HG03103 (cell line): ENCODE measurements at regions not wholly inside any gene's neighbourhood (a gene's known extent, or its start where the extent isn't known, plus 50 kb on each side); places are given as distances from the start of the nearest gene placed in this dataset.
"Not testable (repeated sequence)": the region's sequence is repeated elsewhere in the genome, so short reads cannot be mapped to it uniquely, and the experiment has no call there.

Experiments
- ATAC-seq: cut with Tn5 transposase; IDR thresholded peaks from one replicate; pipeline ENCODE4 v1.9.1; 2021; ENCODE audit warnings: low read depth; ENCODE audit not compliant: unreplicated experiment

- no peak for ATAC-seq
Observed at GRCh38 chr1:185681034-185681633, 53.1 kb upstream of the HMCN1 start.

GRCh38 chr1:185680453-185680852, 53.7 kb upstream of the HMCN1 start:
- ATAC-seq, result no peak

- no peak for ATAC-seq
Observed at GRCh38 chr1:185679220-185679619, 55.0 kb upstream of the HMCN1 start.

- no peak for ATAC-seq
Observed at GRCh38 chr1:185676969-185677368, 57.2 kb upstream of the HMCN1 start.

GRCh38 chr1:185674201-185674600, 60.0 kb upstream of the HMCN1 start:
- ATAC-seq, result peak; percentile 76

GRCh38 chr1:185672719-185673360, 61.4 kb upstream of the HMCN1 start:
- no peak for ATAC-seq

GRCh38 chr1:185670187-185670627, 64.0 kb upstream of the HMCN1 start:
- no peak for ATAC-seq

GRCh38 chr1:185668013-185668412, 66.2 kb upstream of the HMCN1 start:
- no peak for ATAC-seq

- no peak for ATAC-seq
Observed at GRCh38 chr1:185666582-185666981, 67.6 kb upstream of the HMCN1 start.

- no peak for ATAC-seq
Observed at GRCh38 chr1:185663771-185664296, 70.4 kb upstream of the HMCN1 start.

GRCh38 chr1:185663332-185663731, 70.9 kb upstream of the HMCN1 start:
- no peak for ATAC-seq

- no peak for ATAC-seq
Observed at GRCh38 chr1:185661971-185662370, 72.2 kb upstream of the HMCN1 start.

- ATAC-seq, result no peak
Observed at GRCh38 chr1:185656663-185657062, 77.5 kb upstream of the HMCN1 start.

GRCh38 chr1:185654952-185655314, 79.3 kb upstream of the HMCN1 start:
- ATAC-seq, result no peak

GRCh38 chr1:185654199-185654951, 79.8 kb upstream of the HMCN1 start:
- ATAC-seq, result no peak

- ATAC-seq, result no peak
Observed at GRCh38 chr1:185653615-185654014, 80.6 kb upstream of the HMCN1 start.

GRCh38 chr1:185652348-185652747, 81.8 kb upstream of the HMCN1 start:
- ATAC-seq, result no peak

GRCh38 chr1:185650602-185651230, 83.5 kb upstream of the HMCN1 start:
- ATAC-seq, result no peak

GRCh38 chr1:185648858-185649589, 85.2 kb upstream of the HMCN1 start:
- no peak for ATAC-seq

- not testable (repeated sequence) for ATAC-seq
Observed at GRCh38 chr1:185647597-185648267, 86.5 kb upstream of the HMCN1 start.
